ENCODE measurements at regions not wholly inside any gene's neighbourhood (a gene's known extent, or its start where the extent isn't known, plus 50 kb on each side); places are given as distances from the start of the nearest gene placed in this dataset.
A peak's percentile ranks its signal among the peaks of the same experiment; 100 is the strongest.

- no peaks in the 10 kb centered on the region for H3K27me3 Mint-ChIP-seq (ENCODE audit: low read depth)
- H3K4me2 ChIP-seq (ENCODE audit: insufficient read depth, insufficient read length, low read length), result no peak overlapping the region
Observed at GRCh38 chr4:23631255-23631950, 258.4 kb downstream of the PPARGC1A start.

More at GRCh38 chr4:23631255-23631950, 258.4 kb downstream of the PPARGC1A start:
- Histone ChIP-seq H3K23me2 (ENCODE audit: insufficient read length, low read depth, low read length, poor library complexity, severe bottlenecking) (no peaks in the 10 kb centered on the region), H4K91ac (ENCODE audit: insufficient read length, low read depth, low read length) (no peak overlapping the region), H2BK15ac (ENCODE audit: low read depth, low read length) (no peak overlapping the region), H4K5ac (ENCODE audit: insufficient read length, low read depth, low read length) (no peak overlapping the region), H3K4me1 (ENCODE audit: insufficient read depth, low read length) (no peaks in the 10 kb centered on the region; the same call in 1 of the 2 replicates), H3K27me3 (ENCODE audit: insufficient read depth, low read length) (no peaks in the 10 kb centered on the region), H3K18ac (ENCODE audit: insufficient read length, low read depth, low read length) (no peak overlapping the region), H2BK120ac (ENCODE audit: low read depth, low read length, poor library complexity, severe bottlenecking) (no peak overlapping the region), H3K79me2 (ENCODE audit: insufficient read depth, low read length) (no peaks in the 10 kb centered on the region), H3K56ac (ENCODE audit: insufficient read length, low read depth, low read length) (no peak overlapping the region), H2AK5ac (ENCODE audit: insufficient read length, low read length) (no peak overlapping the region), H3K27ac (ENCODE audit: insufficient read length, low read depth, low read length) (no peak overlapping the region), H3K9me3 (ENCODE audit: control insufficient read depth, low read depth, low read length) (no peaks in the 10 kb centered on the region), H4K8ac (replicated peaks; ENCODE audit: insufficient read length, low read depth, low read length) (no peak overlapping the region), H3K79me1 (ENCODE audit: insufficient read depth, low read depth, low read length, poor library complexity, severe bottlenecking) (no peaks in the 10 kb centered on the region), H3K9ac (ENCODE audit: extremely low read depth, insufficient read length, low read length) (no peak overlapping the region), H4K20me1 (ENCODE audit: control insufficient read depth, insufficient read depth, insufficient read length) (no peaks in the 10 kb centered on the region), H2BK20ac (ENCODE audit: low read depth, low read length, poor library complexity, severe bottlenecking) (no peak overlapping the region), H2BK5ac (ENCODE audit: insufficient read length, low read length) (no peak overlapping the region), H2BK12ac (ENCODE audit: insufficient read length, low read depth, low read length) (no peak overlapping the region), H3K14ac (ENCODE audit: insufficient read depth, low read length) (no peak overlapping the region), H3K4ac (ENCODE audit: low read depth, low read length) (no peak overlapping the region), H2AFZ (ENCODE audit: low read length) (no peak overlapping the region), H3K23ac (ENCODE audit: insufficient read length, low read depth, low read length) (no peak overlapping the region), H3T11ph (ENCODE audit: low read length) (no peak overlapping the region)
- TF ChIP-seq CTCF (conservative IDR thresholded peaks at IDR 0.05), result no peak
- peak; percentile 28 for DNase-seq
- no peak overlapping the region for H3K4me3 Mint-ChIP-seq
- H3K27ac Mint-ChIP-seq, result peak overlapping the region in 1 of 3 experiments; percentile 31; a peak in 1 of 7 replicates
- peaks cover 10 to 18% of the 10 kb centered on the region in 2 experiments for H3K4me1 Mint-ChIP-seq
- no peaks in the 10 kb centered on the region; a peak in 1 of 5 replicates for H3K9me3 Mint-ChIP-seq
- no CpG with 5 or more reads among the region's 4 CpGs for WGBS (ENCODE audit: extremely low coverage, insufficient read length, low lambda C conversion rate)
- no peaks in the 10 kb centered on the region; a peak in 1 of 7 replicates for H3K36me3 Mint-ChIP-seq (ENCODE audit: insufficient read depth in 1 of 3, low read depth in 3 of 3)
